GM19324 (cell line): ENCODE measurements at regions not wholly inside any gene's neighbourhood (a gene's known extent, or its start where the extent isn't known, plus 50 kb on each side); places are given as distances from the start of the nearest gene placed in this dataset.
"Not testable (repeated sequence)": the region's sequence is repeated elsewhere in the genome, so short reads cannot be mapped to it uniquely, and the experiment has no call there.

ENCODE experiments used
- ATAC-seq: cut with Tn5 transposase; IDR thresholded peaks from one replicate; pipeline ENCODE4 v1.9.1; 2021; ENCODE audit warnings: mild to moderate bottlenecking, moderate library complexity; ENCODE audit not compliant: unreplicated experiment, low FRiP score

DNA sequence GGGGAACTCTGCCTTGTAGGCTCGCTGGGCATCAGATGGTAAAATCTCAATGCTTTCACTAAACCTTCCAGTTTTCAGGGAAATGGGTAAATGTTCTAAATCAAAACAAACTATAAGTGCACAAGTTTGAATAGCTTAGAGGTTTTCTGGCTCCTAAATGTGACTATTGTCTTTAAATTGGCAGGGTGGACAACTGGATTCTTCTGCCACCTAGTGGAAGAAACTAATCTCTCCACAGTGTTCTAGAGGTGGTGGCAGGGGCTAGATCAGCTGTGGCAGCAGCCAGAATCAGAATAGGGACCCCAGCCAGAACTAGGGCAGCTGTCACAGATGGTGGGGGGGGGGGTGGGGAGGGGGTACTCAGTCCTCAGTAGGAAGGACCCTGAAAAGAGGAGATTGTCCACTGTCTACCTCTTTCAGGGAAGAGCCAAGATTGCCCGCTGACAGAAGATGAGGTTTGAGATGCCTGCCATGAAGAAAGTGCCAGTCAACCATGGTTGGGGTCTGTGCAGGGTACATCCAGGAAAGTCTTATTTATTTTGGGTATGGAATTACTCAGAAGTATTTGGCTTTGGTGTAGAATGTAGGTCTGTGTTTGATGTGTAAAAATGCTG, 201.4 kb downstream of the CCNG2 start:
- peak; percentile 43 for ATAC-seq

DNA sequence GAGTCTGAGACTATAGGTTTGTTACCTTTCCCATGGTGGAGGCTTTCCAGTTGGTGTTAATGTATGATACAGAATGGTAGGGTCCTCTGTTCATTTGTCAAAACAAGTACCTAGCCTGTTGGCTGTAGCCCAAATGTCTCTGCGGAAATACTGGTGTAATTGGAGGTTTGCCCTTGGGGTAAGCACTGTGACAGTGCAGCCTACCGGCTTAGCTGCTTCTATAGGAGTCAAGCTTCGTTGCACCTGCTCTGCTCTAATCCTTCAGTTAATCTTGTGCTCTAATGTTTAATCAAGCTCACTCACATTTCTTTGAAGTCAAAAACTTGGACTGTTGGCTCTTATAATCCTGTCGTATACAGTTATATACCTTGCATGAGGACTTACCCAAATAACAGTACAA, 203.4 kb downstream of the CCNG2 start:
- ATAC-seq, result no peak

DNA sequence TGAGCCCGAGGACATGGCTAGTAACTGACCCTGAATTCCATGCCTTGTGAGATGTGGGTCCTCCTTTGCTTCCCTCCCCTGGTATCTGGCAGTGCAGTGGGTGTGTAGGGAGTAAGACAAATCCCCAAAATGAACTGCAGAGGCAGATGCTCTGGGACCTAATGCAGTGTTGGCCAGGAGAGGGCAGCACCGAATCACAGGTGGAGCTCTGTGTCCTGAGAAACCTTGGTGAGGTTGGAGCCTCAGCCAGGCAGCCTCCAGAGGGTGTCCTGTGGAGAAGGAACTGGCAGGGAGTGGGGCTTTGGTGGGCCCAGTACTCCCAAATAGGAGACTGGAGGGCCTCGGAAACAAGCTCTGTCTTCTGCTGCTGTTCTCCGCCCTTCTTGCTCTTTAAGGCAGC, 209.9 kb downstream of the CCNG2 start:
- ATAC-seq, result not testable (repeated sequence)

DNA sequence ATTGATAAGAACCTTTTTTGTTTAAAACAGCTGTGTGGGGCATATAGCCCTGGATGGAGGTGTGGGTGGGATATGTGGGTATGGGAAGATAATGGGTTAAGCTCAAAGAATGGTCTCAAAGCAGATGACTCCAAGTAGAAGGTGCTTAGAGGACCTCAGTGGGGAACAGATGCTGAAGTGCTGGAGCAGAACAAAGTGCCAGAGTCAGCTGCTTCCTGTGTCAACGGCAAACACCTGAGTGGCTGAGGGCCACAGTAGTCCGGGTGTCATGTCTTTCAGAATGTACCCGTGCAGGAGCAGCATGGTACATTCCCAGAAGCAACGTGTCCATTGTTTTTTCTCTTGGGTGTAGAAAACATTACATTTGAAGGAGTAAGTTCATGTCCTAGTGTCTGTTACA, 210.6 kb downstream of the CCNG2 start:
- ATAC-seq, result no peak

DNA sequence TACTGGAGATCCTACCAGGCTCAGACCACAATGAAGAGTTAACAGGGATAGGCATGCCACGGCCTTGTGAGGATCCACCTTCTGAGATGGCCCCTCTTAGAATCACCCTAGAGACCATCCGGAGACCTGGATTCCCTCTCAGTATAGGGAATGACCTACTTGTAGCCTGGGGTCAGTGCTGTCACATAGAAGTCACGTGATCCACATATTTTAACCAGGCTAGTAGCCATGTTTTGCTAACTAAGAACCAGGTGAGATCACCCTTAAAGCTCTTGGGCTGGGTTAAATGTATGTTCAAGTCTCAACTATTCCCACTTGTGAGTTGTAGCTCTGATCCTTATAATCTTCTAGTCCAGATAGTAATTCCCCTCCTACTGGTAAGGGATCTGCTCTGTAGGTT, 215.4 kb downstream of the CCNG2 start:
- no peak for ATAC-seq

DNA sequence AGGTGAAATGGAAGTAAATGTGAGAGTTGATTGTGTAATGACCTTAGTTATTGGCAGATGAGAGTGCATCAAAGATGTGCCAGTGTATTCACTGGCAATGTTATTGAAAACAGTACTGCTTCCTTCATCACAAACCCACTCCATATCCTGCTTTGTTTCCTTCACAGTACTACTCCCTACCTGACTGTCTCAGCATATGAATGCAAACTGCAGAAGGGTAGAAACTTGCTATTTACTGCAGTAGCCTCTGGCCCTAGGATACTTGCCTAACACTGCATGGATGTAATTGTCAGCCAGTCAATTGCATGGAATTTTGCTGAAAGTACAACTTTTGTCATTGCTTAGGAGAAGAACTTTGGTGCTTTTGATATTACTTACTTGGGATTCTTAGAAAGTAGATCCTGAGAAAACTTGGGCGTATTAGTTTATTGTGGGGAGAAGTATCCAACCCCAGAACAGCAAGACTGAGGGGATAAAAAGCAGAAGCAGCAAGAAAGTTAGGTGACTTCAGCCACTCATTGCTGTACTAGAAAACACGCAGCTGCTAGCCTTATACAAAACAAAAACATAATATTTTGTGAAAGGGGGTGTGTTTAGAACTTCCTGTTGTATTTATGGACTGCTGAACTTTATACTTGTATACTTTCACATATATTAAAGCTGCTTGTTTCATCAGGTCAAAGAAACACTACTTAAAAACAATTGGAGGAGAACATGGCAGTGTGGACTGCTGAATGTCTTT, 219.0 kb downstream of the CCNG2 start:
- ATAC-seq, result no peak

DNA sequence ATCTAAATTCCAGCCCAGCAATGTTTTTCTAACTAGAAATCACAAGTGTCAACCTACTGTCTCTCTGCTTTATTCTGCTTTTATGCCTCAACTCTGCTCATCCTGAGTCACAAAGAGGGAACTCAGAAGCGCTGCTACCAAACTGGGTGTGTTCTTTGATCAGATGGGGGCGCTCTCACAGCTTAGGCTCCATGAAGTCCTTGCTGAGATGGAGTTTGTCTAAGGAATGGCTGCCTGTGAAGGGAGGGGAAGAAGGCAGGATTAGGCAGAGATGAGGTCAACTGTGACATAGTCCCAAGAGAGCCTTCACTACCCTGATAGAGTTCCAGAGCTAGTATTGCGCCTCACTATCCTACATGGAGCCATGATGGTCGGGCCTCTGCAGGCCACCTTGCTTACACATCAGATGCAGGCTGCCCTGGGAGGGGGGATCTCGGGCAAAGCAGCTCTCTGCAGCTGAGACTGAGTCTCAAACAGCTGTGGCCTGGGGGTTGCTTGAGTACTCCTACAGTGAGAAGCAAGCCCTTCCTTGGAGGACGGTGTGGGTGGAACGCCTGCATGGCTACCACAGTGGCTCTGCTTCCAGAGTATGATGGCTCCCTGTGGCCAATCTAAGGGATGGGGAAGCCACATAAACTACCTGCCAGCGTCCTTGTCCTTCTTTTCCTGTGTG, 219.9 kb downstream of the CCNG2 start:
- no peak for ATAC-seq

DNA sequence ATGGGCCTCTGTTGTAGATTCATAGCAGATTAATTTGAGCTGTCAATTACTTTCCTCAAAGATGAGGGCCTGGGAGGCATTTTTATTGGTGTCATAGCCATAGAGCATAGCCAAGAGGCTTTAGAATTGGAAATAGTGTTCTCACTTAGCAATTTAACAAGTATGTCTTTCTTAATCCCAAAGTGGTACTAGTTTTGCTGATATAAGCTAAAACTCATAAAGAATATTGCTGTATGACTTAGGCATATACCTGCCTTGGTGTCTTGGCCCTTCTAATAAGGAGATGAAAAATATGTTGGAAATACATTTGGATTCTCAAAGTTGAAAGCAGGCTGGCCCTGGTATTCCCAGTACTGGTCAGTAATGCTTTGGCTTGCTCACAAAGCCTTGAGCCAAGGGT, 221.5 kb upstream of the CXCL13 start:
- no peak for ATAC-seq

DNA sequence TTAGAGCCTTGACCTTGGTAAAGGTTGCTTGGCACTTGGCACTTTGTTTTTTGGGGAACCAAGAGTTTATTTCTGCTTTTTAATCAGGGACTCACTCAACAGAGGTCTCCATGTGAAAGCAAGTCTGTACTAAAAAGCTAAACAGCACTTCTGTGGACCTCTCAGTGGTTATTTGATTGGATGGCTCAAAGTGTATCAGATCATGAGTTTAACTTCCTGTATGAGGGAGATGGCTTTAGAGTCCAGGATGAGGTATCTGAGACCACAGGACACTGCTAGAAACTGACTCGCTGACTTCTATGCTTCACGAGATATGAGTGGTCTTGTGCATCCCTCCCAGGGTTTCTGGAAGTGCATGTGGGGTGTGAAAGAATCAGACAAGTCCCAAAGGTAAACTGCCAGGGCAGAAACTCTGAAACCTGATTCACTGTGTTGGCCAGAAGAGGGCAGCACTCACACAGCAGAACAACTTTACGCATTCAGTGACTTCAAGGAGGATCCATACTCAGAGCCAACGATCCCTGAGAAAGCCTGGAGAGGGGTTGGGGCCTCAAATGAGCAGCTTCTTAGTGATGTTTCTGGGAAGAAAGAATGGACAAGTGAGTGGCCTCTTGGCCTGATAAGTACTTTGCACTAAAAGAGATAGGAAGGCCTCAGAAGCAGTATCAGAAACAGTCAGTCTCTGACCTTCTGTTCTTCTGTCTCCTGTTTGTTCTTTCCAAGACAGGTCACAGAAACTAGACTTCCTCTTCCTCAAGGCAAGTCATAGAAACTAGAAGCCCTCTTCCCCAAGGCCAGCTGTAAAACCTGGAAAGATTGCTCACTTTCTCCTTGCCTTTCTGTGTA, 220.3 kb upstream of the CXCL13 start:
- peak; percentile 54 for ATAC-seq

DNA sequence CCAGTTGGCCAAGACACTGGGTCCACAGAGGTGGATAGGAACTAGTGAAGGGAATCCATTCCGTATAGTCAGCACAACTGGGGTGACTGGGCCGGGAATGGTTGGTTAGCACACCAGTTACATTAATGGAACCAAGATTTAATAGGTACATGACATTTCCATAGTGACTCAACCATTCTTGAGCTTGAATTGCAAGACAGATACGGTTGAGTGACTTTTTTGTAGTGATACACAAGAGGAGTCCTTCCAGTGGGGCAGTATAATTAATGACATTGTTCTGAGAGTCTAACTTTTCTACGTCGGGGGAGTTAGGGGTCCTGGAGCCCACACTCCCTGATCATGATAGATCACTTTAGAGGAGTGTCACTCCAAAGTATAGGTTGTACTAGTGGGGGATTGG, 211.6 kb upstream of the CXCL13 start:
- ATAC-seq, result no peak

DNA sequence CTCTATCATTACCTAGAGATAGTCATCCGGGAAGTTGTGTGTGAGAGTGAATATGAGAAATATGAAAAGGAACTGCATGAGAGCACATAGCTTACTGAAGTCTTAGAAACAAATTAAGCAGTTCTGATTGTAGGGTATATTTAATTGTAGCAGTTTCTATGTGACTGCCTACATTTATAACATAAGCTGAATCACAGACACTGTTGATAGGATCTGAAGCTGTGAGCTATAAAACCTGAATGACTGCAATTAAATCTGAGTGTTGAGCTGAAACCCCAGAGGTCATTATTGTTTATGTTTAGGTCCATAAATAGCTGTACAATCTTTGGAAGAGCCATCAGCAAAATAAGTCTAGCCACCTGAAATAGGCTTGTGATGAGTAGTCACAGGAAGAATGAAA, 210.1 kb upstream of the CXCL13 start:
- no peak for ATAC-seq

DNA sequence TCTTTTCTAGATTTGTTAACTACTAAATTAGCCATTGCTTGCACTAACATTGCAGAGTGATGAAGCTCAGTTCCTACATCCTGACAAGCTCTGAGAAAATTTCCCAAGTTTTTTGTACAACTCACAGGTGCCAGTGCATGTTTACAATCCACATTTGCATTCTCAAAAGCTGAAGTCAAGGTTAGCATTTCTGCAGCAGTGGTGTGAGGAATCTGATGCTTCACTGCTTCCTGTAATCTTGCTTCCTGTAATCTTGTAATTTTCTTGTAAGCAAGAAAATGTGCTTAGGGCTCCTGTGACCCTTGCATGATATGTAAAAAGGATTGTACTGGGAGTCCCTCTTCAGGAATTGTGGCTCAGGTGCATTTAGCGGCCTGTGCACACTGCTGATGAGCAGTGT, 207.4 kb upstream of the CXCL13 start:
- ATAC-seq, result no peak

DNA sequence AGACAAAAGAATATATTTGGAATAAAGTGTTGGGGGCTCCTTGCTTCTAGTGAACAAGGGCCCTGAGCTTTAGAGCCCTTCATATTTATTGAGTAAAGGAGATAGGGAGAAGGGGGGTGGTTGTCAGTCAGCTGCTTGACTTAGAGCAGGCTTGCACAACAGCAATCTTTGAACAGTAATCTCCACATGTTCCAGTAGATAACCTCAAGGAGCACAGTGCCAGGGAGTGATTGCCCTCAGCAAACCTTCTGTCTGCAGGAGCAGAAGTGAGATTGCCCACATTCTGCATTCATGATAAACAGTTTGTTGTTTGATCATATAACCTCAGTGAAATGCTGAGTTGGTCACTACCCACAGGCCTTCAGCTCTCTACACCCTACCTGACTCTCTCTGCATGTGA, 205.8 kb upstream of the CXCL13 start:
- ATAC-seq, result no peak

DNA sequence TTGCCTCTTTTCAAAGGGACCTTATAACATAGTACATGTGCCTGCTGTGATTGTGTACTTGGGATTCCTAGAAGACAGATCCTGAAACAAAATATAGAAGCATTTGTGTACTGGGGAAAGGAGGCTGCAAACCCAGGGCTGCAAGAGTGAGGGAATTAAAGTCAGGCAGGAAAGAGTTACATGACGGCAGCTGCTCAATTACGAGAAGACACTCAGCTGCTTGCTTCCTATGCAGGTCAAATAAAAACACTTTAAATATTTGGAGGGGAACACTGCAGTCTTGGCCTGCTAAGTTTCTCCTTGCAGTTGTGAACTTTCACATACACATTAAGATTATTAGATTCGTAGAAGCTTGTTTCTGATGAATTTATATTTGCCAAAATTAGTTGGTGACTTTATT, 191.9 kb upstream of the CXCL13 start:
- ATAC-seq, result no peak

DNA sequence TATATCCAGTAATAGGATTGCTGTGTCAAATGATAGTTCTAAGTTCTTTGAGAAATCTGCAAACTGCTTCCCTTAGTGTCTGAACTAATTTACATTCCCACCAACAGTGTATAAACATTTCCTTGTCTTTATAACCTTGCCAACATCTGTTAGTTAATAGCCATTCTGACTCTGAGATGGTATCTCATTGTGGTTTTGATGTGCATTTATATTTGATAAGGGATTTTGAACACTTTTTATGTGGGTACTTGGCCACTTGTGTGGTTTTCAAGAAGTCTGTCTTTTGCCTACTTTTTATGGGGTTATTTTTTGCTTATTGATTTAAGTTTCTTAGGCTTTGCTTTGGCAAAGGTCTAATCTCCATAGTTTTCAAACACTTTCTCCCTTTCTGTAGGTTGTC, 189.9 kb upstream of the CXCL13 start:
- no peak for ATAC-seq

DNA sequence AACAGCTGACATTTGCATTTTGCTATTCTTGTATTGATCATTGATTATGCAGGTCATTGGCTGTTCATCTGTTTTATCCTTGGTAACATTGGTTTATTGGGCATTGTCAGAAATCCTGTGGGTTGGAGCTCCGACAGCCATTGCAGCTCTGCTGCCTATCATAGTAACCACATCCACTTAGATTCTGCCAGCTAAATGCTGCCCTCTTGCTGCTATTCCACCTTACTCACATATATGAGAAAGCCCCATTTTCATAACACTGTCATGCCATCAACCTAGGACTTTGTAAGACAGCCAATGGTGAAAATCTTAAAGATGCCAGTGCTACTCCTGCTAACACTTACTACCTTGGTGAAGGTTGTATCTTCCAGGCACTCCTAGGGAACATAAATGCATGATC, 187.3 kb upstream of the CXCL13 start:
- peak; percentile 59 for ATAC-seq

DNA sequence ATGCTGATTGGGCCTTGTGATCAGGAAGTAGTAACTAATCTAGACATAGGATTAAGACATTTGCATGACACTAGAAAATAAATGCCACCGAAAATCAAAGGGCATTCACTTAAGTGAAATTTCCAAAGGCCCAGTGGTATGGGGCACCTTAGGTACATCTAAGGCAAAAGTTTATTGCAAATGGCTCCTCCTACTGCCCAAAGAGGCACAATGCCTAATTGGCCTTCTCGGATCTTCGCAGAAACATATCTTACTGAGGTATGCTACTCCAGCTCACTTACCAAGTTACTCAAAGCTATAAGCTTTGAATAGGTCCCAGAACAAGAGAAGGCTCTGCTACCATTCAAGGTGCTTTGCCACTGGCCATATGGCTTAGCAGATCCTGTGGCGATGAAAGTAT, 174.8 kb upstream of the CXCL13 start:
- no peak for ATAC-seq

DNA sequence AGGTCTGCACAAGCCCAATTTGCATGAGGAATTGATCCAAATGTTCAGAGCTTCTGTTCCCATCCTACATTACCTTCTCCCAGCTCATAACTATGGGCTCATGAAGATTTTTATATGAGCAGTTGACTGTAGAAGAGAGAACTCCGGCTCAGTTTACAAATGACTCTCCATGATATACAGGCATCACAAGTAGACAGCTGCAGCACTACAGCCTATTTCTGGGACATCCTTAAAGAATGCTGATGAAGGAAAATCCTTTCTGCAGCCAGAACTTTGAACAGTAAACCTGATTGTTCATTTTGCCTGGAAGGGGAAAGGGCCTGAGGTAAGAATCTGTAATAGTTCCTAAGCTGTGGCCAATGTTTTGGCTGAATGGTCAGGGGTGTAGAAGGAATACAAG, 174.1 kb upstream of the CXCL13 start:
- no peak for ATAC-seq

DNA sequence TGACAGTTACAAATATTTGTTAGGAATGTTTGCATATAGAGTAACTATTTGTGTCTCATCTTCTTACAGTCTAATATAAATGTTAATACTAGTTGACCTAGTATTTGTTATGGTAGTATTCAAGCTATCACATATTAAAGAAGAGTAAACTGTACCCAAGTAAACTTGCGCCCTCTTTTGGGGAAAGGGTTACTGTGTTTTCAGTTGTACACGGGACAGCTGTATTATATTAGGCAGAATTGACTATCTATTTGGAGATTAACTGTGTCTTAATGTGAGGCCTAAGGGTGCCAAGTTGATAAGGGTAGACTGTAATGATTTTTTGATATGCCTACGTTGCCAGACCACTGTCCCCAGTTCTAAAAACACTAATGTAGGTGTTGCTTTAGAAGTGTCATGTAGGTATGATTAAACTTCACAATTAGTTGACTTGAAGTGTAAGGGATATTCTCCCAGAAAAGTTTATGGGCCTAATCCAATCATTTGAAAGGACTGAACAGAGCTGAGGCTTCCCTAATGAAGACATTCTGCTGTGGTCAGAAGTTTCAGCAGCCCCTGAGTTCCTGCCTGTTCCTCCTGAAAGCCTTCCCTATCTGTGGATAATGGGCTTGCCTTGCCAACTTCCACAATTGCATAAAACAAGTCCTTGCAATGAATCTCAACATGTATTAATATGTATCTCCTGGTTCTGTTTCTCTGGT, 172.8 kb upstream of the CXCL13 start:
- ATAC-seq, result no peak

DNA sequence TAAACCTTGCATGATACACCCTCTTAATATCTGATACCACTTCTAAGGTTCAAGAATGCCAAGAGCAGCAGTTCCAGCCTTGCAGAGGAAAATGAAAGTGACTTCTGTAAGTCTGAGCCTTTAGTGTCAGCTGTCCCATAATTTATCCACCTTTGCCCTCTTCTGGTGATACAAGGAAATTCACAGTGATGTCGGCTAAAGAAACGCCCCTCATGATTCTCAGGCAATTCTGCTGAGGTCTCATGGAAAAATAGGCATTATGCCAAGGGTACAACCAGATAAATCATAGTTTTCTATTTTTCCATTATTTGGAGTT, 172.2 kb upstream of the CXCL13 start:
- ATAC-seq, result peak; percentile 71
